ENCODE measurements at regions not wholly inside any gene's neighbourhood (a gene's known extent, or its start where the extent isn't known, plus 50 kb on each side); places are given as distances from the start of the nearest gene placed in this dataset.

- TF ChIP-seq EZH2 (IDR thresholded peaks at IDR 0.05; ENCODE audit: borderline replicate concordance, control insufficient read depth, low read depth, low read length) (no peak), POLR2A (IDR thresholded peaks at IDR 0.05; ENCODE audit: low read depth, low read length) (no peak), RUNX3 (IDR thresholded peaks at IDR 0.05; ENCODE audit: low read length) (no peak), CEBPB (IDR thresholded peaks at IDR 0.05; ENCODE audit: borderline replicate concordance in 1 of 2, low read depth in 2 of 2, low read length in 2 of 2) (no peak), POLR2AphosphoS5 (IDR thresholded peaks at IDR 0.05; ENCODE audit: low read length) (no peak), NR2C2 (IDR thresholded peaks at IDR 0.05; ENCODE audit: borderline replicate concordance, control insufficient read depth, insufficient read length, low read depth) (no peak), SMC3 (IDR thresholded peaks at IDR 0.05; ENCODE audit: borderline replicate concordance, low read length) (no peak)
Observed at GRCh38 chr2:239828192-239828972, 196.8 kb downstream of the NDUFA10 start.

Measured in GM12878 (cell line).